Erythroblast (primary cell): ENCODE measurements at regions not wholly inside any gene's neighbourhood (a gene's known extent, or its start where the extent isn't known, plus 50 kb on each side); places are given as distances from the start of the nearest gene placed in this dataset.

ENCODE experiments used
- GATA1 ChIP-seq: IDR thresholded peaks from 2 replicates; pipeline ENCODE4 v1.6.1; 2011; ENCODE audit warnings: low read depth, mild to moderate bottlenecking, control low read depth, low read length, moderate library complexity
- POLR2A ChIP-seq: IDR thresholded peaks from 2 replicates; pipeline ENCODE4 v1.6.1; 2011; ENCODE audit warnings: mild to moderate bottlenecking, low read length

- no peak for TF ChIP-seq POLR2A
- TF ChIP-seq GATA1: no peak
Observed at GRCh38 chr11:28838741-28839140, 730.6 kb downstream of the METTL15 start.
